GM18907 (cell line): ENCODE measurements at regions not wholly inside any gene's neighbourhood (a gene's known extent, or its start where the extent isn't known, plus 50 kb on each side); places are given as distances from the start of the nearest gene placed in this dataset.

Experiments used
- ATAC-seq: cut with Tn5 transposase; IDR thresholded peaks from one replicate; pipeline ENCODE4 v1.9.1; 2021; ENCODE audit warnings: mild to moderate bottlenecking, moderate library complexity; ENCODE audit not compliant: unreplicated experiment

- ATAC-seq = no peak
Measured at GRCh38 chr6:145169726-145170224, 565.5 kb downstream of the EPM2A start.

DNA sequence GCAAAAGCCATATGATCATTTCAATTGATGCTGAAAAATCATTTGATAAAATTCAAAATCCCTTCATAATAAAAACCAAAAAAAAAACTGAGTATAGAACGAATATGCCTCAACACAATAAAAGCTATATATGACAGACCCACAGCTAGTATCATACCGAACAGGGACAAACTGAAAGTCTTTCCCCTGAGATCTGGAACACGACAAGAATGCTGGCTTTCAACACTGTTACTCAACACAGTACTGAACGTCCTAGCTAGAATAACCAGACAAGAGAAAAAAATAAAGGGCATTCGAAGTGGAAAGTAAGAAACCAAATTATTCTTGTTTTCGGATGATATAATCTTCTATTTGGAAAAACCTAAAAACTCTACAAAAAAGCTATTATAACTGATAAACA is 559.9 kb downstream of the EPM2A start:
- no peak for ATAC-seq

- no peak for ATAC-seq
Measured at GRCh38 chr6:145178391-145178790, 556.9 kb downstream of the EPM2A start.

DNA sequence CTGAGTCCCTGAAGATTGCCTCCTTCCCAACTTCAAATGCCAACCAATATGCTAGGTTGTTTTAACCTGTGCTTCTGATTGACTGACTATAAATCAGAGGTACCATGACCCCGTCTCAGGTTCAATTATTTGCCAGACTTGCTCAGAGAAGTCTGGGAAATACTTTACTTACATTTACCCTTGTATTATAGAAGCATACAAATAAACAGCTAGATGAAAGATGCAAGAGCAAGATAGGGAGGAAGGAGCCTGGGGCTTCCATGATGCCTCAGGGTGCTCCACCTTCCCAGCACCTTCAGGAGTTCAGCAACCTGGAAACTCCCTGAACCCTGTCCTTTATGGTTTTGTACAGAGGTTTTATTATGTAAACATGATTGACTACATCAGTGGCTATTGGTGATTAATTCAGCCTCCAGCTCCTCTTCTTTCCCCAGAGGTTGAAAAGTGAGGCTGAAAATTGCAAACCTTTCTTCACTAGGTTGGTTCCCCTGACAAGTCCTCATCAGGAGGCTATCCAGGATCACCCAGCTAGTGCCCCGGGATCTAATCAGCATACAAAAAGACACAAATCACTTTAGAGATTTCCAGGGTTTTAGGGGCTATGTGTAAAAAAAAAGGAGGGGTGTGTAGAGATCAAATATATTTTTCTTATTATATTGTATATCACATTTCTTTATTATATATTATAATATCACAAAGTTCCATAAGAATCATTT is 547.7 kb downstream of the EPM2A start:
- no peak for ATAC-seq

GRCh38 chr6:145189836-145190235 is 545.5 kb downstream of the EPM2A start:
- no peak for ATAC-seq

DNA sequence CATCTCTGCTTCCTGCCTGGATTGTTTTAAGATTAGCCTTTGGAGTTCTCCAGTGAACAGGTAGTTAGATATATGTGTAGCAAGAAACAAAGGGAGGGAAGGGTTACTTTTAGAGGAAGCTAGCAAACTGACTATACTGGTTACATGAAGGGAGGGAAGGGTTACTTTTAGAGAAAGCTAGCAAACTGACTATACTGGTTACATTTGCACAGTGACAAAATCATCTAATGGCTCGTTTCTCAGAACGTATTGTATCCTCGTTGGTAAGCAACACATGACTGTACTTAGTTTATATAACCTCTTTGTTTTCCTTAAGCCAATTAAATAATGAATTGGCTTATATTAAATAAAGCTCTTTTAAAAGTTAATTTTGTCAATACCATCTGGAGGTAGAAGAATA is 540.9 kb downstream of the EPM2A start:
- no peak for ATAC-seq

GRCh38 chr6:145199961-145200360 is 535.4 kb downstream of the EPM2A start:
- ATAC-seq = no peak

GRCh38 chr6:145204301-145204700 is 531.0 kb downstream of the EPM2A start:
- no peak for ATAC-seq

GRCh38 chr6:145206247-145206907 is 528.9 kb downstream of the EPM2A start:
- ATAC-seq = no peak

DNA sequence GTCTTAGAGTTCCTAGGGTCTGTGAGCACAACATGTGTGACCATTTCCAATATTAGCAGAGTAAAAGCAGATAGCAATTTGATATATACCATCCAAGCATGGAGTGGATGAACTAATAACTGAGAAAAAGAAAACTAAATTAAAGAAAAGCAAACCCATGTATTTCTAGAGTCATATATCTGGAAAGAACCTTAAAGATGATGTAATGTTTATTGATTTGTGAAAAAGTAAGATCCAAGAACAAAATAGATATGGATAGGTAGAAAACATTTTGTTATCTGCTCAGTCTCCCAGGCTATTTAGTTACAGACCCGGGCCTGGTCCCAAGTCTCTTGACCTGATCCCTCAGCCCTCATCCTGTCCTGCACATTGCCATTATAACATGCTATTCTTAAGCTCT is 526.8 kb downstream of the EPM2A start:
- ATAC-seq = no peak

DNA sequence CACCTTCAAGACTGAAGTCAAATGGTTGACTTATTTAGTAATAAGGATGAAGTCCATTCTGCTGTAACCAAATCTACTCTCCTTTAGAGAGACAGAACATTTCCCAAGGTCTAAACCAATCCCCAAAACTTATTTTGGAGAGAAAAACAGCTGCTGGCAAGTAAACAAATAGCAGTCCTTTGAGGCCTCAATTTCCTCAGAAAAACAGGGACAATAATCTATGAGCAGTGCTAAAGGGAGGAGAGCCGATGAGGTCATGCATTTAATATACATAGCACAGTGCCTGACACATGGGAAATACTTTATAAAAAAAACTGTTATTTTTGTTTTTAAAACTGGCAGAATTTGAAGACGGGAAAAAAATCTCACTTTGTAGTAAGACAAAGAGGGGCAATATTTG is 526.0 kb downstream of the EPM2A start:
- ATAC-seq = no peak

- ATAC-seq = peak; percentile 27
Measured at GRCh38 chr6:145212813-145213212, 522.5 kb downstream of the EPM2A start.

GRCh38 chr6:145213614-145214013 is 521.7 kb downstream of the EPM2A start:
- ATAC-seq = peak; percentile 57

DNA sequence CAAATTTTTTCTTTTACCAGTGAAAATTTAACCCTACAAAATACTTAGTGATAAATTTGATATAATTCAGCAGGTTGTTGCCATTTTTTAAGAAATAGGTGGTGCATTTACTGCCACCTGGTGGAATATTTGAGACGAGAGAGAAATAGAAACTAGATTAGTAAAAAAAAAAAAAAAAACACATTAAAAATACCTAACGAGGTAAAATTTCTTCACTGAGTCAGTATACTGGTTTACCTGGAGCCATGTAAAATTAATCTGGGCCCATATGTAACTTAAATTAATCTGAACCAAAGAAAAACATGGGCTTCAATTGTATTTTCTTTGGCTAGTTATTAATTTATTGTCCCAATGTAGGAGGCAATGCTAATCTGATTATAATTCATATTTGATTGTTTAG is 520.8 kb downstream of the EPM2A start:
- ATAC-seq = no peak

- ATAC-seq = no peak
Measured at GRCh38 chr6:145224450-145224849, 510.9 kb downstream of the EPM2A start.

DNA sequence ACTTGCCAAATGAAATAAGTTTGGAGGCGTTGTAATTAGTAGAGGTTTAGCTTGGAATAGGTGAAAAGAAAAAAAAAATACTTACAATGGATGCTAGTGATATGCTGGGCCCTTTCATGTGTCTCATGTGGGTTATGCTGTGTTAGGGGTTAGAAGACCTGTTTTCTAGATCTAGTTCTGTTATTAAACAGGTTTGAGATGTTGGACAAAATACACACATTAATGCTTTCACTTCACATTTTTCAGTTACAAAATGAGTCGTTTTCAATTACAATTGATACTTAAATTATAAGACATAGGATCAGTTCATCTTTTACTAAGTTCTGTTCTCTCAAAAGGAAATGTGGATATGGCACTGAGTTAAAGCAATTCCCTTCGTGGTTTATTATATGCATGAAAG is 509.8 kb downstream of the EPM2A start:
- no peak for ATAC-seq

DNA sequence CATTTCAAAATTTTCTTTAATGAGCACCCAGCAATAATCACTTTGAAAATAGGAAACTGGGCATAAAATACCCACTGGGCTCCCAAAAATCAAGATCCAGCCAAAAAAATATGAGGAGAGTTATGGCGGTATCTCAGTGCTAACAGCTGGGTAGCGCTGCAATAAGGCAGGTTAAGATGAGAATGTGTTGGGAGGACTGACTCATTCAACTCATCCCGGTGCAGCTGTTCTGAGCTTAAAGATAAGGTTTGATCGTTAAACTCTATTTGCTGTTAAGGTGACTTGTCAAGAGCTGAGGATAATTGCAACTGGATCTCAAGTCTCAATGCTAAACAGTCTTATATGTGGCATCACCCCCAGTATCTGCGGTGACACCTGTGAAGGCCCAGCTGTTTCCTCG is 507.7 kb downstream of the EPM2A start:
- no peak for ATAC-seq

GRCh38 chr6:145228962-145229582 is 506.2 kb downstream of the EPM2A start:
- ATAC-seq = no peak

DNA sequence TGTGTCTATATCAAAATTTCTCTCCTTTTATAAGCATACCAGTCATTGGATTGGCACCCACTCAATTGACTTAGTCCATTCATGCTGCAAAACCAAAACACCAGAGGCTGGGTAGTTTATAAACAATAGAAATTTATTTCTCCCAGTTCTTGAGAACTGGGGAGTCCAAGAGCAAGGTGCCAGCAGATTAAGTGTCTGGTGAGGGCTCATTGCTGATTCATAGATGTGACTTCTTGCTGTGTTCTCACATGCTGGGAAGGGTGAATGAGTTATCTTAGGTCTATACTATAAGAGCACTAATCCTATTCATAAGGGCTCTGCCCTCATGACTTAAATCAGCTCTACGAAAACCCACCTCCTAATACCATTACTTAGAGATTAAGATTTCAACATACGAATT is 501.4 kb downstream of the EPM2A start:
- no peak for ATAC-seq

DNA sequence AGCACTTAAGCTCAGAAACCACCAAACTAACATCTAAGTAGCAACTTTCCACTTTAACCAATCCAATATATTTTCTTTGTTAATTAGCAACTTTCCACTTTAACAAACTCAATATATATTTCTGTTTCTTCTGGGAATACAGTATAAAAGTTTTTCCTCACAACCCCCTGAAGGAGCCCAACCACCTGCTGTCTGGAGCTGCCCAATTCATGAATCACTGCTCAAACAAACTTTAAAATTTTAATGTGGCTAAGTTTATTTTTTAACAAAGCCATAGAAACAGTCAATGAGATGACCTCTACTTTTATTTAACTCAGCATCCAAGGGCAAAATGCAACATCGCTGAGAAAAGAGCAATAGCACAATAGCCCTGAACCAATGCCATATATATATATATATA is 500.1 kb downstream of the EPM2A start:
- ATAC-seq = no peak

DNA sequence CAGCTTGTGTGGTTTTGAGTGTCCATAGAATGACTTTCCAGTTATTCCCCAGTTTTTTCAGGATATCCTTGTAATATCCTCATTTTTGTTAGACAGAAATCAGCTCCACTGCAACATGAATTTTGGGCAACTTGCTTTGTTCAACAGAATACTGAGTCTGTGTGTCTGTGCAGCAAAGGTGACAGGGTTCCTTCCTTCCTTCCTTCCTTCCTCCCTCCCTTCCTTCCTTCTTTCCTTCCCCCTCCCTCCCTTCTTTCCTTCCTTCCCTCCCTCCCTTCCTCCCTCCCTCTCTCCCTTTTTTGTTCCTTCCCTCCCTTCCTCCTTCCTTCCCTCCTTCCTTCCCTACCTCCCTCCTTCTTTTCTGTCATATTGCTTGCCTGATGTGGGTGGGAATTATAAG is 496.5 kb downstream of the EPM2A start:
- ATAC-seq = no peak

DNA sequence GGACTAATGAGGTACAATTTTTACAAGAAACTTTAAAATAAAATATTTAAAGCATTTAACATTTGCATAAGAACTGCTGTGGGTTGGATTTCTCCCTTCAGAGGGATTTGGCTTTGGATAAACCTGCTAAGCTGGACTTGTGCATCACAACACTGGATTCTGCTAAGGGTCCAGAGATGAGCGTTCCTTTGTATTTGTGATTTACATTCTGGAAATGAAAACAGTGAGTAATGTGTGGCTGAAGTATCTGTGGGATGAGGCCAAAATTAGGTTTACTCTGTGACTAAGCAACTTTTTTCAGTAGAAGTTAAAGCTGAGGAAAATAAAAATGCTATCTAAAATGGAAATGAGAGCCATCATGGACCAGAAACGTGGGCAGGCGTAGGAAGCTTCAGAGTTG is 494.3 kb downstream of the EPM2A start:
- no peak for ATAC-seq
